Osteocyte (in vitro differentiated cells): ENCODE measurements at regions not wholly inside any gene's neighbourhood (a gene's known extent, or its start where the extent isn't known, plus 50 kb on each side); places are given as distances from the start of the nearest gene placed in this dataset.

Experiments used
- DNase-seq: peaks from one replicate; pipeline ENCODE4 v3.0.0; 2021; ENCODE audit warnings: mixed read lengths; ENCODE audit not compliant: unreplicated experiment; ENCODE audit errors: extremely low spot score
- H3K27ac Mint-ChIP-seq: one replicate; pipeline ENCODE4 v1.8.0; 2021; ENCODE audit warnings: mild to moderate bottlenecking, mixed read lengths; ENCODE audit not compliant: unreplicated experiment
- H3K27me3 Mint-ChIP-seq: one replicate; pipeline ENCODE4 v1.8.0; 2021; ENCODE audit warnings: mixed read lengths; ENCODE audit not compliant: unreplicated experiment
- H3K36me3 Mint-ChIP-seq: one replicate; pipeline ENCODE4 v1.8.0; 2021; ENCODE audit warnings: mixed read lengths; ENCODE audit not compliant: unreplicated experiment
- H3K4me1 Mint-ChIP-seq: one replicate; pipeline ENCODE4 v1.8.0; 2021; ENCODE audit warnings: mixed read lengths; ENCODE audit not compliant: unreplicated experiment
- H3K4me3 Mint-ChIP-seq: one replicate; pipeline ENCODE4 v1.8.0; 2021; ENCODE audit warnings: mild to moderate bottlenecking, moderate library complexity, mixed read lengths; ENCODE audit not compliant: unreplicated experiment
- H3K9me3 Mint-ChIP-seq: one replicate; pipeline ENCODE4 v1.8.0; 2021; ENCODE audit warnings: mixed read lengths; ENCODE audit not compliant: unreplicated experiment
- CTCF ChIP-seq: fragments of 200-600 bp; sonication (generic); IDR thresholded peaks from 2 replicates; pipeline ENCODE4 v1.5.0; 2021; ENCODE audit warnings: antibody characterized with exemption, mild to moderate bottlenecking, moderate library complexity

- no peak for TF ChIP-seq CTCF
- H3K4me3 Mint-ChIP-seq = no peak overlapping the region
- peaks cover 20% of the 10 kb centered on the region for H3K4me1 Mint-ChIP-seq
- DNase-seq = no peak
- H3K9me3 Mint-ChIP-seq = no peaks in the 10 kb centered on the region
- H3K27me3 Mint-ChIP-seq = no peaks in the 10 kb centered on the region
- no peaks in the 10 kb centered on the region for H3K36me3 Mint-ChIP-seq
- peak overlapping the region; percentile 42 for H3K27ac Mint-ChIP-seq
Observed at GRCh38 chr1:209375671-209376365, 207.7 kb upstream of the CAMK1G start.

- TF ChIP-seq CTCF = no peak
- no peaks in the 10 kb centered on the region for H3K9me3 Mint-ChIP-seq
- DNase-seq = no peak
- no peaks in the 10 kb centered on the region for H3K36me3 Mint-ChIP-seq
- no peaks in the 10 kb centered on the region for H3K27me3 Mint-ChIP-seq
- H3K4me1 Mint-ChIP-seq = peaks cover 20% of the 10 kb centered on the region
- no peak overlapping the region for H3K4me3 Mint-ChIP-seq
- H3K27ac Mint-ChIP-seq = no peak overlapping the region
Observed at GRCh38 chr1:209376774-209377173, 206.7 kb upstream of the CAMK1G start.

- TF ChIP-seq CTCF = no peak
- Mint-ChIP-seq H3K4me3 (no peak overlapping the region), H3K9me3 (no peaks in the 10 kb centered on the region), H3K27me3 (no peaks in the 10 kb centered on the region), H3K27ac (no peak overlapping the region), H3K36me3 (no peaks in the 10 kb centered on the region), H3K4me1 (peaks cover 29% of the 10 kb centered on the region)
- DNase-seq = no peak
Observed at GRCh38 chr1:209377995-209378394, 205.5 kb upstream of the CAMK1G start.

GRCh38 chr1:209379280-209379679 lies 204.2 kb upstream of the CAMK1G start:
- H3K4me3 Mint-ChIP-seq = no peak overlapping the region
- TF ChIP-seq CTCF = no peak

GRCh38 chr1:209380420-209380819 lies 203.1 kb upstream of the CAMK1G start:
- DNase-seq = no peak
- Mint-ChIP-seq H3K36me3 (no peaks in the 10 kb centered on the region), H3K4me1 (peaks cover 25% of the 10 kb centered on the region), H3K4me3 (no peak overlapping the region), H3K27me3 (no peaks in the 10 kb centered on the region), H3K9me3 (no peaks in the 10 kb centered on the region), H3K27ac (no peak overlapping the region)
- TF ChIP-seq CTCF = no peak

More at GRCh38 chr1:209379280-209379679, 204.2 kb upstream of the CAMK1G start:
- Mint-ChIP-seq H3K27me3 (no peaks in the 10 kb centered on the region), H3K36me3 (no peaks in the 10 kb centered on the region), H3K9me3 (no peaks in the 10 kb centered on the region), H3K4me1 (peaks cover 31% of the 10 kb centered on the region), H3K27ac (no peak overlapping the region)
- DNase-seq = no peak
